ENCODE measurements at regions not wholly inside any gene's neighbourhood (a gene's known extent, or its start where the extent isn't known, plus 50 kb on each side); places are given as distances from the start of the nearest gene placed in this dataset.
A peak's percentile ranks its signal among the peaks of the same experiment; 100 is the strongest.
"Not testable (repeated sequence)": the region's sequence is repeated elsewhere in the genome, so short reads cannot be mapped to it uniquely, and the experiment has no call there.

DNA sequence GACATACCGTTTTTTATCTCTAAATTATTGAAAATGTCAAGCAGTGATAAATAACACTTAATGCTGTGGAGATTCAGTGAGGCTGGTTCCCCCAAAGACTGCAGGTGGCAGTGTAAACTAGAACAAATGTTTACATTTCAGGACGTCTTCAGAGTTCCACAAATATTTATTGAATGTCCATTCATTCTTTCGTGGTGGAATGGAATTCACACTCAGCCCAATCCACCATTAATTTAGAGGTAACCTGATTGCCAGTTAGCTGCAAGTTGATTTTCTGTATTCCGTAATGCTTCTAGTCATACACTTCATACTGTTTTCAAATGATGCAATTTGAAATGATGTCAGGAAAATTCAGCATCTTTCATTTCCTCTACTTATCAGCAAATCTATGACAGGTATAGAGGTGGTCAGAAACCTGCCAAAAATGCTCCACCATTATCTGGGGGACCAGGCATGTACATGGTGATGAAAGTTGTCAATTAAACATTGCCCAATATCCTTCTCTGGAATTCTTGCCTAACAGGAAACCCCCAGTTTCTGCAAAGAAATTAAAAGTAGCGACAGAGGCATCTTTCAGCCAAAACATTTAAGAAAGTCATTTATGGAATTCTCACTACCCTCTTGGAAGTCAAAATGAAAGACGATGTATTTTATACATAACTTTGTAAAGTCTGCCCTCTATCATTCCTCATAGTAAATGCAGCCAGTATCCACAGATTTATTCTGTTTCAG, 94.3 kb upstream of the BMAL1 start:
- no peak for DNase-seq

DNA sequence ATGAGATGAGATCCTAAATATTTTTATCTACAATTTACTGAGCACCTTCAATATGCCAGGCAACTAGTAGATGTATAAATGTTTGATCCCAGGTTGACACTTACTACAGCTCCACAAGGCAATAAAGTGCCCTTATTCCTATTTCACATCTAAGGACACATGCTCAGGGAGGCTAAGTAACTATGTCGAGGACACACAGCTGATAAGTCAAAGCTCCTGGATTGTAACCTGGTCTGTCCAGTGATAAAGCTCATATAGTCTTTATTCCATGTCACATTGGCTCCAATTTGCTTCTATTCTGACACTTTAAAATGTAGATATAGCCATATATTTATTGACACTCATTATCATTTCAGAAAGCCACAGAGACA, 93.8 kb upstream of the BMAL1 start:
- DNase-seq = no peak

GRCh38 chr11:13184295-13184794, 93.2 kb upstream of the BMAL1 start:
- no peak for DNase-seq

GRCh38 chr11:13188179-13188578, 89.4 kb upstream of the BMAL1 start:
- DNase-seq = no peak

GRCh38 chr11:13189561-13190426, 87.8 kb upstream of the BMAL1 start:
- DNase-seq = no peak

- DNase-seq = no peak
Measured at GRCh38 chr11:13193613-13194012, 84.0 kb upstream of the BMAL1 start.

- DNase-seq = not testable (repeated sequence)
Measured at GRCh38 chr11:13197374-13197773, 80.2 kb upstream of the BMAL1 start.

GRCh38 chr11:13205486-13205885, 72.1 kb upstream of the BMAL1 start:
- DNase-seq = no peak

- DNase-seq = no peak
Measured at GRCh38 chr11:13206086-13206640, 71.4 kb upstream of the BMAL1 start.

GRCh38 chr11:13207270-13207664, 70.3 kb upstream of the BMAL1 start:
- DNase-seq = no peak

GRCh38 chr11:13207665-13208594, 69.7 kb upstream of the BMAL1 start:
- no peak for DNase-seq

DNA sequence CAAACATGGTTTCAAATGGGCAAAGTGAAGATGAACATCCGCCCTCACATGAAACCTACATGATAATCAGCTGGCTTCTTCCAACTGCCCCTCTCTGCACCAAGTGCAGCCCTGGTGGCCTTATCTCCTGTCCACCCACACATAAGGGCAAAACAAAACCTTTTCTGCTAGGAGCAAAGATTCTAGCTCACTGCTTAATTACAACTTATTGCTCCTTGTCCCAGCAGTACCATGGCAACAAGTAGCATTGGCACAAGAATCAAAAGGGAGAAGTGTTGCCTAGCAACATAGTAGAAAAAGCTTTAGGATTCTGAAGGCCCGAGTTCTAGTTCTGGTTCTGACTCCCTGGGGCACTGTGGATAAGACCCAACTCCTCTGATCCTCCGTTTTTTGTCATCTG, 68.7 kb upstream of the BMAL1 start:
- DNase-seq = no peak

DNA sequence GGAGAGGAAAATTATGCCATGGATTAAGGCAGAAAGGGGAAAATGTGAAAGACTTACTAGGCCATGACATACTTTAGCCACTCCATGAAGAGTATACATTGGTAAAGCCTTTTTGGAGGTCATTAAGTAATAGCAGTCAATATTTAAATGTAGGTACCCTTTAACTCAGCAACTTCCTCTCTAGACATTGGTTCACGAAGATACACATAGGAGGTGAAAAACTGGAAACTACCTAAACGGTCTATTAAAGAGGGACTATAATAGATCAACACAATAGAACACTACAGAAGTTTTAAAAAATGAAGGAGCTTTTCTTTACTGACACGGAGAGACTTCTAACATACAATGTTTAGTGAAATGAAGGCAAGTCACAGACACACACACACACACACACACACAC, 68.2 kb upstream of the BMAL1 start:
- no peak for DNase-seq

DNA sequence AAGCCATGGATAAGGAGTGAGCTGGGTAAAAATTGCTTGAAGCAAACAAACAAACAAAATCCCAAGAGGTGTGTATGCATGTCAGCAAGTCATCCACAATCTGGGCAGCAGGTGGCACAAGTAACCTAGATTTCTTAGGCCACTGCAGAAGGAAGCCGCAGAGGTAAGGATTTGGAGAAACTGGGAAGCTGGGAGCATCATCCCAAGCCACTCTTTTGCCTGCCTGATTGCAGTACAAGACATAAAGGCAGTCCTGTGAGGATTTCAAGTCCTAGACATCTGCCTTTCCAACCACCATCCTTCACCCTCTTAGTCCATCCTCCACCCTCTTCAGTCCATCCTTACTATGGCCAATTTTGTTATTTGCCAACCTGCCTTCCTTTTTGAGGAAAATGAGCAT, 67.2 kb upstream of the BMAL1 start:
- DNase-seq = peak; percentile 6

- DNase-seq = no peak
Measured at GRCh38 chr11:13214276-13214675, 63.3 kb upstream of the BMAL1 start.

DNA sequence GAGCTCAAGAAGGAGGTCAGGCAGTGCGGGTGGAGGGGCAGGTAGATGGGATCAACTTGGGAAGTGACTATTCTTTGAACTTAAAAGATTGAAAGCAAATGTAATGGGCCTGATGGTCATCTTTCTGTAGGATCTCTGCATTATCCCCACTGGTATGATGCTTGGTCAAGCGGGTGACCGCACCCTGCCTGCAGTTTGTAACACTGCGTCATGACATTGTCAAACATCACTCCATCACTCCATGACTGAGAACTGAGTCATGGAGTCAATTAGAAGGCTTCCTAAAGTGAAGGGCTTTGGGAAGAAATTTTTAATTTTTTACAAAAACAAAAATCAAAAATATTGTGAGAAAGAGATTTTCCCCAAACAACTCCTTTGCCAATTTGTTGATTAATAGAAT, 62.4 kb upstream of the BMAL1 start:
- DNase-seq = no peak

DNA sequence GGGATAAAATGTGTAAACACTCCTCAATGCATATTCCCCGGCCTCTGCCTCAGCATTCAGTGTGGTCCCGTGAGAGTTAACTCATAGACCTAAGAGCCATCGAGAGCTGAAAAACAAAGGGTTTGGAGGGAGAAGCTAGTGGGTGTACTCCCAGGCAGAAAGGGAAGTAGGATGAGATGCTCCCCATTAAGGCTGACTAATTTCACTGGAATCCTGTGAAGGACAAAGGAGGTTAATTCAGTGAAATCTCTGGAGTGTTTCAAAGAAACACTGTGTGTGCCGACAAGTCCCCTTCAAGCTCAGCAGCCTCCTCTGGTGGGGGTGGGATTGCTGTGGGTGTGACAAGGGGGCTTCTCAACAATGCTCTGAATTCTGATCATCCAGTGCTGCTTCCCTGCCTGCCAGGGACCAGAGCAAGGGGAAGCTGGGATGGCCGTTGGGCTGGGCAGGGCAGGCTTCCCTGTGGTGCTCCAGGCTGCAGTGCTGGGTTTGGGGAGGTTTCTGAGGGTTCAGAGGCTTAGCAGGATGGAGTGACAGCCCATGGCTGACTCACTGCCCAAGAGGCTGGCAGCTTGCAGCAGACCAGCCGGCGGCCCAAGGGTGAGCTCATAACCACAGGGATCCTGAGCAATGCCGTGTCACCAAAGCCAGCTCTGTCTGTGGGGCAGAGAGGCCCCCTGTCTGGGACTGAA, 61.4 kb upstream of the BMAL1 start:
- DNase-seq = no peak

GRCh38 chr11:13216711-13217075, 60.9 kb upstream of the BMAL1 start:
- no peak for DNase-seq

DNA sequence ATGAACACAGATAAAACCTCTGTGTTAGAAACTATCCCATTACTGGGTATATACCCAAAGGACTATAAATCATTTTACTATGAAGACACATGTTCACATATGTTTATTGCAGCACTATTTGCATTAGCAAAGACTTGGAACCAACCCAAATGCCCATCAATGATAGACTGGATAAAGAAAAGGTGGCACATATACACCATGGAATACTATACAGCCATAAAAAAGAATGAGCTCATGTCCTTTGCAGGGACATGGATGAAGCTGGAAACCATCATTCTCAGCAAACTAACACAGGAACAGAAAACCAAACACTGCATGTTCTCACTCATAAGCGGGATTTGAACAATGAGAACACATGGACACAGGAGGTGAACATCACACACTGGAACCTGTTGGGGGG, 58.9 kb upstream of the BMAL1 start:
- DNase-seq = not testable (repeated sequence)

GRCh38 chr11:13220148-13220547, 57.4 kb upstream of the BMAL1 start:
- DNase-seq = no peak

DNA sequence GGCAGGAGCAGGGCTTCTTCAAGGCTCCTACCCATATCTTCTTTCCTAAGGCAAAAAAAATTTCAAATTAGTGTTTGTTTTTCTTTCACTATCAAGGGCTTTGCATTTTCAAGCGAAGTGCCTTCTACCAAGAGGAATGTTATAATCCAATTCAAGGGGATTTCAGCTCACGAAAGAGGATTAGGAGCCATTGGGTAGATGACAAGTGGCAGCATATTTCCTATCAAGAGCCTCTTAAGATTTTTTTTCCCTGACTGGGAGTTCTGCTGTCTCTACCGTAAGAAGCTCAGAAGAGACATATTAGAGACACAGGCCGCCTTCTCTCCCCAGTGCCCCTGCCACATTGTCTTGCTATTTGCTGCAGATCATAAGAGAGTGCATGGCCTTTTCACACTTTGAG, 55.9 kb upstream of the BMAL1 start:
- DNase-seq = no peak

DNA sequence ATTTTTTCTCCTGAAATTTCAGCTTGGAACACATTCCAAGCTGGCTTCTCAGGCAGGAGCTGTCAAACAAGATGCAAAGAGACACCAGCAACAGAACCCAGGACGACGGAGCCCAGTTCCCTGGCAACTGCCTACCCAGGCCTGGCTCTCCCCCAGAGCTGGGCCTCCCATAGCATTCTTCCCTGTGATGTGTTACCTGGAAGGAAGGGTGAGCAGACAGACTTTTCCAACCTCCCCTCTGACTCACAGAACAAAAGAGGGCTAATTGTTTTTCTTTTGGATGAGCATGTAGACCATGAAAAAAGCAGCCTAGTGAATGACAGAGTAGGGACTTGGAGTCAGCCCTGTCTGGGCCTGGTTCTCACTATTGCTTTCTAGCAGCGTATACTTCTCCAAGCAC, 55.3 kb upstream of the BMAL1 start:
- DNase-seq = no peak

Data from T-helper 9 cell (primary cell).